ENCODE measurements at regions not wholly inside any gene's neighbourhood (a gene's known extent, or its start where the extent isn't known, plus 50 kb on each side); places are given as distances from the start of the nearest gene placed in this dataset.
"Not testable (repeated sequence)": the region's sequence is repeated elsewhere in the genome, so short reads cannot be mapped to it uniquely, and the experiment has no call there.

DNA sequence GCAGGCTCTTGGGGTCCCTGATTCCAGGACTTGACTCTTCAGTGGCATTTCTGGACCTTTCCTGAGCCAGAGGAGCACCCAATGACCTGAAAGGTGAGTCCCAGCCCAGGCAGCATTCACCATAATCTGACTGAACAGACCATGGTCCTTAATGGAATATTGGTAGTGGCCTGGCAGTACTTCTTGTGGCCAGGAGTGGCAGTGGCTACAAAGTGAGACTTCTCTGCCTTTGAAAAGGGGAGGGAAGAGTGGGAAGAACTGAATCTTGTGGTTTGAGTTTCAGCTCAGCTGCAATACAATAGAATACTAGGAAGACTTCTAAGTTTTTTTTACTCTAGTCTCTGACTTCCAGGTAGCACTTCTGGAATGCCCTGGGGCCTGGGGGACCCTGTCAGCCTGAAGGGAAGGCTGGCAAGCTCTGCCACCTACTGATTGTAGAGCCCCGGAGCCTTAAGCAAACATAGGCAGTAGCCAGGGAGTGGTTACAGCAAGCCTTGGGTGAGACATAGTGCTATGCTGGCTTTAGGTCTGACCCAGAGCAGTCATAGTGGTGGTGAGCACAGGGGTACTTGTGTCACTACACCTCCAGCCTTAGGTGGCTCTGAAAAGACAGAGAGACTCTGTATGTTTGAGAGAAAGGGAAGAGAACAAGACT, 674.2 kb upstream of the MANEA start:
- no peak for DNase-seq
- in situ Hi-C loops (cut with MboI; ENCODE audit: low pct_unique_long_range_greater_than_20kb, low sequenced_read_pairs), result no loop called here

GRCh38 chr6:94899191-94899590, 678.1 kb upstream of the MANEA start:
- in situ Hi-C loops (cut with MboI; ENCODE audit: low pct_unique_long_range_greater_than_20kb, low sequenced_read_pairs), result no loop called here
- no peak for DNase-seq

GRCh38 chr6:94894300-94894699, 683.0 kb upstream of the MANEA start:
- in situ Hi-C loops (cut with MboI; ENCODE audit: low pct_unique_long_range_greater_than_20kb, low sequenced_read_pairs), result no loop called here
- DNase-seq, result no peak

DNA sequence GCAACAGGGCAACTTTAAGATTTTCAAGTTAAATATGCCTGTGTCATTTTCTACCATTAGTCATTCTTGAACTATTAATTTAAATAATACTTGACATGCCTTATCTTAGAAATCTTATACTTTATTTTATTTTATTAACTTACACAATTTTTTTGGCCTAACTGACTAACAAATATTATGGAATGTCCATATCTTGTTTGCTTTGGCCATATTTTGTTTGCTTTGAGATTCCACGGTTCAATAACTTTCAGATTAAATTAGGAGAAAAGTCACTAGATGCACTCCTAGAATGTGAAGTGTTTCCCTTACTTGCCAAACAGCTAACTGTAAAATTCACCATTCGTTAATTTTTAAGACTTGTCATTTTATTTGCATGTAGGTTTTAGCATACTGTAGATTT, 684.0 kb upstream of the MANEA start:
- in situ Hi-C loops (cut with MboI; ENCODE audit: low pct_unique_long_range_greater_than_20kb, low sequenced_read_pairs), result no loop called here
- DNase-seq, result no peak

DNA sequence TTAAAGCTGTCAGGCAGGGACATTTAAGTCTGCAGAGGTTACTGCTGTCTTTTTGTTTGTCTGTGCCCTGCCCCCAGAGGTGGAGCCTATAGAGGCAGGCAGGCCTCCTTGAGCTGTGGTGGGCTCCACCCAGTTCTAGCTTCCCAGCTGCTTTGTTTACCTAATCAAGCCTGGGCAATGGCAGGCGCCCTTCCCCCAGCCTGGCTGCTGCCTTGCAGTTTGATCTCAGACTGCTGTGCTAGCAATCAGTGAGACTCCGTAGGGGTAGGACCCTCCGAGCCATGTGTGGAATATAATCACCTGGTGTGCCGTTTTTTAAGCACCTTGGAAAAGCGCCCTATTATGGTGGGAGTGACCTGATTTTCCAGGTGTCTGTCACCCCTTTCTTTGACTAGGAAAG, 703.5 kb upstream of the MANEA start:
- in situ Hi-C loops (cut with MboI; ENCODE audit: low pct_unique_long_range_greater_than_20kb, low sequenced_read_pairs); DNase-seq: not testable (repeated sequence)

DNA sequence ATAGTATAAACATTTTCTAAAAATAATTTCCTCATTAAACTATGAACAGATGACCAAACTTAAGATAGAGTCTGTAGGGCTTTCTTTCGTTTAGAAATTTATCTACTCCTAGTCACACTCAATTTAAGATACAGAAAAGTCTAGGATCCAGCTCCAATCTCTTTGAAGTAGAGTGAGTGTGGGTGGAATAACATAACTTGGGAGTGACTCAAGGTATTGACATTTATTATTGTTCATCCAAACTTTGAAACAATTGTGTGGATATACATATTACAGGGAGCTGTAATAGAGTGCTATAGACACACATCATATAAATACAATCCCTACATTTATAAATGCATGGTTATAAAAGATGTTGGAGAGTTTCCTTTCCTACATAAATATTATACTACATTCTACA, 715.2 kb upstream of the MANEA start:
- in situ Hi-C loops (cut with MboI; ENCODE audit: low pct_unique_long_range_greater_than_20kb, low sequenced_read_pairs), result no loop called here
- no peak for DNase-seq

- DNase-seq, result no peak
- in situ Hi-C loops (cut with MboI; ENCODE audit: low pct_unique_long_range_greater_than_20kb, low sequenced_read_pairs), result no loop called here
Measured at GRCh38 chr6:94859924-94860323, 717.4 kb upstream of the MANEA start.

DNA sequence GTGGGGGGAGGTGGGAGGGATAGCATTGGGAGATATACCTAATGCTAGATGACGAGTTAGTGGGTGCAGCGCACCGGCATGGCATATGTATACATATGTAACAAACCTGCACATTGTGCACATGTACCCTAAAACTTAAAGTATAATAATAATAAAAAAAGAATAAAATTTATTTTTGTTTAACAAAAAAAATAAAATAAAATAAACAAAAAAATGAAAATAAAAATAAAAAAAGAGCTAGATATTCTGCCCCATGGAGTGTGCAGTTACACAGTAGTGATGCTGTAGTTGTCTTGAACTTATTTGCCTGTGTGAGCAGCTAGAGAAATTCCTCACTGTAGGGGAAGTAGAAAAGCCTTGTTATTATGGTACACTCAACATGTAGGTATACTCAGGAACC, 720.3 kb upstream of the MANEA start:
- DNase-seq; in situ Hi-C loops (cut with MboI; ENCODE audit: low pct_unique_long_range_greater_than_20kb, low sequenced_read_pairs): not testable (repeated sequence)

DNA sequence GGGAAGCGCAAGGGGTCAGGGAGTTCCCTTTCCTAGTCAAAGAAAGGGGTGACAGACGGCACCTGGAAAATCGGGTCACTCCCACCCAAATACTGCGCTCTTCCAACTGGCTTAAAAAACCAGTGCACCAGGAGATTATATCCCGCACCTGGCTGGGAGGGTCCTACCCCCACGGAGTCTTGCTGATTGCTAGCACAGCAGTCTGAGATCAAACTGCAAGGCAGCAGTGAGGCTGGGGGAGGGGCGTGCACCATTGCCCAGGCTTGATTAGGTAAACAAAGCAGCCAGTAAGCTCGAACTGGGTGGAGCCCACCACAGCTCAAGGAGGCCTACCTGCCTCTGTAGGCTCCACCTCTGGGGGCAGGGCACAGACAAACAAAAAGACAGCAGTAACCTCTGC, 726.0 kb upstream of the MANEA start:
- DNase-seq; in situ Hi-C loops (cut with MboI; ENCODE audit: low pct_unique_long_range_greater_than_20kb, low sequenced_read_pairs): not testable (repeated sequence)

GRCh38 chr6:94845742-94846141, 731.6 kb upstream of the MANEA start:
- DNase-seq, result no peak
- in situ Hi-C loops (cut with MboI; ENCODE audit: low pct_unique_long_range_greater_than_20kb, low sequenced_read_pairs), result no loop called here

DNA sequence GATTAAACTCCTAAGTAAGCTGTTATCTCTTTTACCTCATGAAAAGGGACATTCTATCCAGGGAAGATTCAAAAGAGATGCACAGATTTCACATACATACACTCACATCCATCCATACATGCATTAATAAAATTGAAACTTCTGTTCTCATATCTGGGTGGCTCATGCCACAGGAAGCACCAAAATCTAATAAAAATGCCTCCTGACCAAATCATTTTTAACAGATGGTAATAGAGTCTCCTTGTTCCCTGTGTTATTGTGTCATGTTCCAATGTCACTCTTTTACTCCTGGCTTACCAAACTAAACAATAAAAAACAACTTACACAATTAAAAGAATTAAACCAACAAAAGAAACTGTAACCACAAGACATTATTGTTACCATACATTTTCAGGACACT, 742.1 kb upstream of the MANEA start:
- in situ Hi-C loops (cut with MboI; ENCODE audit: low pct_unique_long_range_greater_than_20kb, low sequenced_read_pairs), result no loop called here
- no peak for DNase-seq

DNA sequence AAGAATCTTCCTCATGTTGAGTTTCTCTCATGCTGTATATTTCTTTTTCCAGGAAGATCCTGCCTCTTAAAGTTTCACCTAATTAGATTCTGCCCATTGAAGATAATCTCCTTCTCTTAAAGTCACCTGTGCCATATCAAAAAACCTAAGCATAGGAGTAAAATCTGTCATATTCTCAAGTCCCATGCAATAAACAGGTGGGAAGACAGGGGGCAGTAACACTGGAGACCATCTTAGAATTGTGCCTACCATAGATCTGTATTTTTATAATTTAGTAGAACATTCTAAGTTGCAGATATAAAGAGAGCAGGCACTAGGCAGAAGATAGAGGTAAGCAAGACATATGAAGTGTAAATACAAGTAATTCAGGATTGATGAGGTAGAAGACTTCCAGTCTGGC, 763.5 kb upstream of the MANEA start:
- in situ Hi-C loops (cut with MboI; ENCODE audit: low pct_unique_long_range_greater_than_20kb, low sequenced_read_pairs), result no loop called here
- DNase-seq, result no peak

GRCh38 chr6:94801344-94801743, 776.0 kb upstream of the MANEA start:
- in situ Hi-C loops (cut with MboI; ENCODE audit: low pct_unique_long_range_greater_than_20kb, low sequenced_read_pairs), result no loop called here

DNA sequence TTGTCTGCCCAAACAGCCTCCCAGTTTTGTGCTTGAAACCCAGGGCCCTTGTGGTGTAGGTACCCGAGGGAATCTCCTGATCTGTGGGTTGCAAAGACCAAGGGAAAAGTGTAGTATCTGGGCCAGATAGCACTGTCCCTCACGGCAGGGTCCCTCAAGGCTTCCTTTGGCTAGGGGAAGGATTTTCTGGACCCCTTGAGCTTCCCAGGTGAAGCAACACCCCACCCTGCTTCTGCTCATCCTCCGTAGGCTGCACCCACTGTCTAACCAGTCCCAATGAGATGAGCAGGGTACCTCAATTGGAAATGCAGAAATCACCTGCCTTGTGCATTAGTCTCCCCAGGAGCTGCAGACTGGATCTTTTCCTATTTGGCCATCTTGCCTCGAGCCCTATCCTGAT, 791.8 kb upstream of the MANEA start:
- in situ Hi-C loops (cut with MboI; ENCODE audit: low pct_unique_long_range_greater_than_20kb, low sequenced_read_pairs), result no loop called here
- no peak for DNase-seq

More at GRCh38 chr6:94801344-94801743, 776.0 kb upstream of the MANEA start:
- DNase-seq, result no peak

GRCh38 chr6:94785081-94785480, 792.3 kb upstream of the MANEA start:
- in situ Hi-C loops (cut with MboI; ENCODE audit: low pct_unique_long_range_greater_than_20kb, low sequenced_read_pairs), result not testable (repeated sequence)
- DNase-seq, result peak; percentile 12

GRCh38 chr6:94769197-94769596, 808.1 kb upstream of the MANEA start:
- no peak for DNase-seq
- in situ Hi-C loops (cut with MboI; ENCODE audit: low pct_unique_long_range_greater_than_20kb, low sequenced_read_pairs), result no loop called here

- in situ Hi-C loops (cut with MboI; ENCODE audit: low pct_unique_long_range_greater_than_20kb, low sequenced_read_pairs), result no loop called here
- DNase-seq, result peak; percentile 25
Measured at GRCh38 chr6:94751641-94752329, 825.5 kb upstream of the MANEA start.

DNA sequence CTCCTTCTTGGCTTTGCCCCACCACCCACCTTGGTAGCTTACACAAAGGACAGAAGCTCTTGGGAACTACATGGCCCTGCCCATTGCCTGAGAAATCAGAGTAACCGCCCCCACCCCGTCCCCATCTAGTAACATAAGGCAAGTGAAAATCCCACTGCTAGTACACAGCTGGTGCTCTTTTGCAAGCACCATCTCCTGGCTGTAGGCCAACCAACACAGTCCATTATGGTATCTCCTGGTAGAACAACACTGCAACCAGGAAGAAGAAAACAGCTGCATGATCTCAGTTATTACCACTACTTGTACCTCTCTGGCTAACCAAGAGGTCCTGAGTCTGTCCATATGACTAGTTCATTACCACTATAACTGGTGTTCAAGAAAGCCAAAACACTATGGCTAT, 841.1 kb upstream of the MANEA start:
- in situ Hi-C loops (cut with MboI; ENCODE audit: low pct_unique_long_range_greater_than_20kb, low sequenced_read_pairs), result no loop called here
- DNase-seq, result no peak

DNA sequence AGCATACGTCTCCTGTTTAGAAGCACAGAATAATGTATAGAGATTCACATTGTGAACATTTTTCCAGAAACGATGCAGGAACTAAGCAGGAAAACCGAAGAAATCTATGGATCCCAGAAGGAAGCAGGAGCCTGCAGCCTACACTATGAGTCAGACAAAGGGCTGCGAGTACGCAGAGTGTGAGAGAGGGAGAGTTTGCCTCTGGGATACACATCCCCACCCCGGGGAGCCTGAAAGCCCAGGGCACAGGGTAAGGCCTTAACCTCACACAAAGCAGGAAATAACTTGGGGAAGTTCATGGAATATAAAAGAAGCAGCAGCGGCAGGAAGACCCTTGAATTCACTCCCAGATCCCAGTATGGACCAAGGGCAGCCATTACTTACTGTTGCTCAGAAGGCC, 842.1 kb upstream of the MANEA start:
- no peak for DNase-seq
- in situ Hi-C loops (cut with MboI; ENCODE audit: low pct_unique_long_range_greater_than_20kb, low sequenced_read_pairs), result no loop called here

DNA sequence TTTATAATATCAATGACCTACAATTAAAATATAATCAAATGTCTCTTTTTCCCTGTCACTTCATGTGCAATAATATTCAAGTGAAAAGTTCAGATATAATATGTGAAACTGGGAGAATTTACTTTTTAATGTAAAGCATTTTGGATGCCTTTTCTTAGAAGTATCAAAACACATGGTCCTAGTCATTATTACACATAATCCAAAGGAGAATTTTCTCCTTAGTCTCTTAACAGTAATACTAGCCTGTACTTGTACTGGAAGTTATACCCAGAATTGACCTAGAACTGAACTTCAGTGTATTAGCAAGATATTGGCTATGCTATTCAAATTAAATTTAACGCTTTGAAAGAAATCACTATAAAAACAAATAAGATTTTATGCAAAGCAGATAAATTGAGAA, 842.6 kb upstream of the MANEA start:
- no peak for DNase-seq

DNA sequence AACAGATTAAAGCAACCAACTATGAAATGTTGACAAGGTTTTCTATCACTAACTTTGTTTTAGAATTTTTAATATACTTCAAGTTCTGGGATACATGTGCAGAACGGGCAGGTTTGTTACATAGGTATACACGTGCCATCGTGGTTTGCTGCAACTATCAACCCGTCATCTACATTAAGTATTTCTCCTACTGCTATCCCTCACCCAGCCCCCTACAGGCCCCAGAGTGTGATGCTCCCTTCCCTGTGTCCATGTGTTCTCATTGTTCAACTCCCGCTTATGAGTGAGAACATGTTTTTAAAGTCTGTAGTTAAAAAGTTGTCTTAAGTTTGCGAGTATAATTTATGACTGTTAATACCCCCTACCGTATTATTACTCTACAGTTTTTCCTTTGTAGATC, 844.3 kb upstream of the MANEA start:
- no peak for DNase-seq
- in situ Hi-C loops (cut with MboI; ENCODE audit: low pct_unique_long_range_greater_than_20kb, low sequenced_read_pairs), result no loop called here

More for the DNA sequence above, 842.6 kb upstream of the MANEA start:
- in situ Hi-C loops (cut with MboI; ENCODE audit: low pct_unique_long_range_greater_than_20kb, low sequenced_read_pairs), result no loop called here
